Colon (tissue), 2 donors: ENCODE measurements at regions not wholly inside any gene's neighbourhood (a gene's known extent, or its start where the extent isn't known, plus 50 kb on each side); places are given as distances from the start of the nearest gene placed in this dataset.

ENCODE experiments used
- FAIRE-seq: peaks from 2 replicates; lab custom pipeline; 2012; peaks lifted over from hg19 to GRCh38; lab: Jason Lieb, UNC
- donor health status: control.
- donor health status: control.

DNA sequence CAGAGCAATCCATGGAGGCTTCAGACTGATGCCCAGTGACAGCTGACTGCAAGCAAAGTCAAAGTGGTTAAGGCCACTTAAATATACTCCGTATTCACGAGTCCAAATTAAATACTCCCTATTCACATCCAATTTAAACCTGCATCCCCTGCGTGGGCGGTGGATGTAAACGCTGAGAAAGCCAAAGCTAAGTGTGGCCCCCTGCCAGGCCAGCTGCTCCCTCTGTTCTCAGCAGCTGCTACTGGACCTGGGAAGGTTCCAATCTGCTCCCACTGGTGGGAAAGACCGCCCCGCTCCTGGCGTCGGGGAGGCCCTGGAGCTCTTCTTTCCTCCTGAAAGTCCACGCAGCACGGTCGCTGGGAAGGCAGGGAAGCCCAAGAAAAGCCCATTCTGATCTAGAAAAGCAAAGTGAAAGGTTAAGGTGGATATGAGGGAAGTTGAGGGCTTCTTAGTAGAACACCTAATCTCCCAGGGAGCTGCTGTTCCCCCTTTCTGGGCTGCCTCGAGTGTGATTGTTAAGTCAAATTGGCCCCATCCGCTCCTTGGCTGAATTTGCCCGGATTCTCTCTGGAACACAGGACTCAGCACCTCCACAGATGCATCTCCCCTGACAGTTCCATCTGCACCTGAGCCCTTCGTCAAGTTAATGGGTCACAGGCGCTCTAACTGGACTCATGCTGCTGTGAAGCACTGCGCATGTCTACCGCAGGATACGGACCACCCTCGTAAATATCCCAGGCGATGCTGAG is 205.5 kb downstream of the USP12 start:
- FAIRE-seq: no peak

DNA sequence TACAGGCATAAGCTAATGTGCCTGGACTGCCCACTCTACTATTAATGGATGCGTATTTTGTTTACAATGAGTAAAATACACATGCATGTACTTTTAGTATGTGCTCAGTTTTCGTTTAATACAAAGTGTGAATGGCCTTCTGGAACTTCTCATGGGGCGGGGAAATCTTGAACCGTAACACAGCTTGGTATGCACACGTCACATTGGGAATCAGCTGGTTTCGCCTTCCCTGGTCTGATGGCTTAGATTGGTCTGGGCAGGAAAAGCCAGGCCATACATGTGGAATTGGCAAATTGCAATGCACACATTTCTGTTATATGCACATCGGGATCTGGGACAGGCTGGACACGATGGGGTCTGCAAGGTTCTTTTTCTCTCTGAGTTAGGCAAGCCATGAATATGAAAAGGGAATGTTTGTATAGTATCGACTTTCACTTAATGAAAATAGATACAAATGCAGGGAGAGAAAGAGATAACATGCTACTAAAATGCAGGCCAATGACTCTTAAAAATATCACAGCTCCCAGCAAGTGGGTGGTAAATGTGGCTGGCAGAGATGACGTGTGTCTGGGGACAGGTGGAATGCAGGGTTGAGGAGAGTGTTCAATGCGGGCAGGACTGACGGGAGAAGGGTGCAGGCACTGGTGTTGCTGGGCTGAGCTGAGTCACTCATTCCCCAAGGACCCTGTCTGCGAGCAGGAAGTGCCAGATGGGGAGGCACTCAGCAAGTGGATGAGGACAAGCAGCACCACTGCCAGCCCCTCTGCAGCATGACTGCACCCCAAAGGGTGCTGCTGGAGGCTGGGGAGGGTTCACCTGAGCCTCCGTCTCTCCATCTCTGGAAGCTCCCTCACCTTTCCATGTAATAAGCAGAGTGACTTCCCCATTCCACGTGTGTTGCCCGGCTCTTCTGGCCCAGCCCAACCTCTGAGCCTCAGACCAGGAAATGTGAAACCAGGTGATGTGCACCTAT is 204.0 kb upstream of the GPR12 start:
- no peak for FAIRE-seq

DNA sequence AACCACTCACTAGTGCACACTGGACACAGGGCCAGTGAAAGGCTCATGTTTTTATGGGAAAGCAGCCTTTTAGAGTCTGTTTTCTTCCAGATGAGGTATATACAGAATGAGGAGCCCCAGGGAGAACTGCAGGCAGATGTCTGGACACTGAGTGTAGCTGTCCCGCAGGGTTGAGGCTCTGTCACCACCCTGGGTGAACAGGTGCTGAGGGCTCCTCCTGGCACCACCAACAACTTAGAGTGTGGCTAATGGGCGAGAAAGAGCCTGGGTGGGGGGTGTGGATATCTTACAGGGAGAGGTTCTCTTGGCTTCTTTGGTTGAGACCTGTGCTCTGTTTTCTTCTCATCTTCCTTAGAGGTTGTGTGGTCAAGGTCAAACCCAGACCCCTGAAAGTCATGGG is 202.1 kb upstream of the GPR12 start:
- no peak for FAIRE-seq

DNA sequence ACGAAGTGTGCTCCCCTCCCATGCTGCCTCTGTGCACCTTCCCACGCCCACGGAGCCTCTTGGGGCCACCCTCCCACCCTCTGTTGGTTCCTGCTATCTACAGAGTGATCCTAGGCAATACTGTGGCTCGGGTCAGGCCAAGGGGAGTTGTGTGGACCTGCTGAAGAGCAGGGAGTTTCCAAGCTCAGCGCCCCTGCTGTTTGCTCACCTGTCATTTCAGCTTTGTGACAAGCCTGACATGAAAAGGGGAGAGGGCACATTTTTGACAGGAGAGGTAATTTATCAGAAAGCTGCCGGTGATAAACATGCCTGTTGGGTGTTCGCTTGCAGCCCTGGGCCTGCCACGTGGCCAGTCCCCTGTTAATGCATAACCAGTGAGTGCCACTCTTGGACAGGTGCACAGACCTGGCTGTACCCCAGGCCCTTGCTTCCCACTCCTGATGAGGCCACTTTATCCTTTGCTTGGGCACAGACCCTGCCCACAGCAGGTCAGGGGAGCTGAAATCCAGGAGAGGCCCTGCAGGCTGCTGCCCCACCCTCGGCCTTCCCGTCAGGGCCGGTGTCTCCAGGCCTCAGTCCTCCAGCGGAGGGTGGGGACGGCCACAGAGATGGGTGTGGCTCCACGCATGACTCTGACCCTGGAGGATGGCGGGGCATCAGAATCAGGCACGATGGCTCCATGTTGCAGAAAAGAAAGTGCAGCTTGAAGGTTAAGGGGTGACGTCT is 201.5 kb upstream of the GPR12 start:
- FAIRE-seq: no peak

DNA sequence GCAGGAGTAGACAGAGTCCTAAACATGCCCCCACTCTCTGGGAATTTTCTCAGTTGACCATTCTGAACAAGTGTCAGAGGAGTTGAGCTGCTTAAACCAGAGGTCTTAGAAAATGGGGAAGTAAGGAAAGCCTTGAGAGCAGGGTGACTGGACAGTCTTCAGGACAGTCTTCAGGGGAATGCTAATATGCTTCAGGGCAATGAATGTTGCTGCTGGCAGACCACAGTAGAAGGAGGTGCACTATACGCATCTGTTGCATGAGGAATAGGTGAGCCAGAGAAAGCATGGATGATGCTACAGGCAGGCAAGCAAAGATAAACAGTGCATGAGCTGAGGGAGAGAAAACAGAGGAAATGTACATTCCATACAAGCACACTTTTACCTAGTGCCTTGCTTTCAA is 196.6 kb upstream of the GPR12 start:
- no peak for FAIRE-seq

DNA sequence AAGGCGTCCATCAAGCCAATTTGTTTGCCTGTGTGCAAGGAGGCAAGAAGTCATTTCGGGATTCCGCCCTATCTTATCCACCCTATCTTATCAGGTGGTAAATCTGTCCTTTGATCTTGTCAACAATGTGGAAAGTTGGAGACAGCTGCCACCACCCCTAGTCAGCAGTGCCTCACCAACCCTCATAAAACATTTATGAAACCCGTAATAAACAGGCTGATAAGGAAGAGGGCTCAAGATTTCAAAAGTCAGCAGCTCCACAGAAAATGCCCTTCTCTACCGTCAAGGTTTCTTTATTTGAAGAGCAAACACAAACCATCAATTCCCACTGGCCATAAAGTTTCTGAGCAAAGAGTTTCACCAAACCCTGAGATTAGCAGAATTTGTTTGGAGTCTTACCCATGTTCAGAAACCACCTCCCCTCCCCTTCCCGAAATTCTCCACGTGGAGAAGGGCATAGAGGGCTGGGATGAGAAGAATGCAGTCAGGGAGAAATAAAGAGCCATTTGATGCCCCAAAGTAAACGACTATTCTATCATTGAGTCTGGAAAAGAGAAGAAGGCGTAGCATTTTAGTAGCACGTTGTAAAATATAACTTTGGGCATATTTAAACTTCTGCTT is 196.0 kb upstream of the GPR12 start:
- no peak for FAIRE-seq

DNA sequence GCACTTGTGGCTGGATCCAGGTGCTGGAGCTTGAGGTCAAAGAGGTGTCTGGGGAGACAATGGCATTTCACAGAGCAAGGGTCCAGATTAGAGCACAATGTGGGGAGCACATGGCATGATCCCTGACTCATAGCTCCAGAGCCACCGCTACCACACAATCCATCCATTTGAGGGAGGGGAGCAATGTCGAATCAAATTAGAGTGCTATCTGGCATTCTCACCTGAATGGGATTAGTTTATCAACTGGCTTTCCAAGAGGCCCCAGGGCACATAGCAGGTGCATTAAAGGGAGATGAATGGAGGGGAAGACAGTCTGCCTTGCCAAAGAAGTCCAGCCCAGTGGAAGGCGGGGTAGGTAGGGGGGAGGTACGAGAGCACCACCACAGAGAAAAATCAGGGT is 194.4 kb upstream of the GPR12 start:
- FAIRE-seq: no peak

DNA sequence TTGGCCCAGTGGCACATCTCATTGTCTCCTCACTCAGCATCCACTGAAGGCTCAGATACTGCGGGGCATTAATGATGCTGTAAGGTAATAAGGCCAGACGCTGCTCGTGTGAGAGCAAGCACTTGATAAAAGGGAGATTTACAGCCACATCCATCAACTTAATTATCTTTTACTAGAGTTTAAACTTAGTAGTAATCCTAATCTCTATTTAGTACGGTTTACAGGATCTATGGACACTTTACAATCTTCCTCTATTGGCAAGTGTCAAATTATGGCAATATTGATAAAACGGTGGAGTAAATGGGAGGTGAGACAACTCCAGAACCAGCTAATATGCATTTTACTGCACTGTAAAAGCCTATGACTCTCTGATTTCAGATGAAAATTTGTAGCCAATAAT is 192.7 kb upstream of the GPR12 start:
- FAIRE-seq: no peak

DNA sequence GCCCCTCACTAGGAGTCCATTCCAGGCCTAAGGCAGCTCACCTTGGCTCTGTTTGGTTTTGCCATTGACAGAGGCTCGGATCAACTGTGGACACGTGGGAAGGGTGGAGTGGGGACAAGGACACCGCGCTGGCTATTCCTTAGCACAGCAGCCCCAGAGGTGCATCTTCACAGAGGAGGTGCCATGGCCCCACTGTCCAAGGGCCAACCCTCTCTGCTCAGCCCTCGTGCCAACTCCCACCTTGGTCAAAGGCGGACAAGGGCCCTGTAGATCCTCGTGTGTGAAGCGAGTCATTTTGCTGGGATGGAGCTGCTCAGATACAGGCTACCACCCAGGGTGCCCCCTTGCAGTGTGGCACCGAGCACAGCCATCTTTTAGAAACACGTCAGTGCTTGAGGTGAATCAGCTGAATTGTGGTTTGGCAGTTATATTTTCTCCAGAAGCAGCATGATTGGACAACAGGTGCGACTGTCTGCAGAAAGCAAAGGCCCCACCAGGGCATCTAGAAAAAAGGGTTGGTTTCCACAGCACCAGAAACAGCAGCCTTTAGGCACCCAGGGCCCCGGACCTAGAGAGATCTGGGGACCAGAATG is 192.1 kb upstream of the GPR12 start:
- FAIRE-seq: no peak

DNA sequence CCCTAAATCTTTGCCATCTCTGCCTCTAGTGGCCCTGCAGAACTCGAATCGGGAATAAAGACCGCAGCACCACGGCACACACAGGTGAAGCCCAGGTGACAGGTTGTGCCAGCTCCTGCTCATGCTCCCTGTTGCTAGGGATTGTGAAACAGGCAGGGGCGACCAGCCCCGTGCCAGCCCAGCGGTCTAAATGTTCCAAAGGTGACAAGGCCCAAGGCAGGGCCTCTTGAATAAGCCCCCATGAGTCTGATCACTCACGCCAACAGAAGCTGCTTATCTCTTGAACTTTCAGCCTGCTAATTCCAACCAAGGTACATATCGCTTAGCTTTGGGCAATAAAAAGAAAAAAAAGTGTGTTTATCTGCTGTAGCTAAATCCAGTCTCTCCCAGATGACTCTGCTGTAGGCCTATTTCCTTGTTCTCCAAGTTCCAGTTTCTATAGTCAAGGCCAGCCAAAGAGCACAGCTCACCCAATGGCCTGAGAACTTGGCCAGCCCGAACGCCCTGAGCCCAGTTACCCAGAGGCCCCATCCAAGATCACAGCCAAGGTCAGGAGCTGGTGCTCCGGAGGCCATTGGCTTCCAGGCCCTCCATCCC is 191.1 kb upstream of the GPR12 start:
- peak; percentile 64 for FAIRE-seq

DNA sequence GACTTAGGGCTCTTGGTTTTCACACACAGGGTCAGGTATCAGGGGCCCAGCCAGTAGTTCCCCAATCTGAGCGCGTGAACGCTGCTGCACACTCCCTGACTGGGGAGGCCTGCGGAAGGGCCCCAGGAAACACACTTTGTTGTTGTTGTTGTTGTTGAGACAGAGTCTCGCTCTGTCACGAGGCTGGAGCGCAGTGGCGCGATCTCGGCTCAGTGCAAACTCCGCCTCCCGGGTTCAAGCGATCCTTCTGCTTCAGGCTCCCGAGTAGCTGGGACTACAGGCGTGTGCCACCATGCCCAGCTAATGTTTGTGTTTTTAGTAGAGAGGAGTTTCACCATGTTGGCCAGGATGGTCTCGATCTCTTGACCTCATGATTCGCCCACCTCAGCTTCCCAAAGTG is 190.4 kb upstream of the GPR12 start:
- FAIRE-seq: no peak

DNA sequence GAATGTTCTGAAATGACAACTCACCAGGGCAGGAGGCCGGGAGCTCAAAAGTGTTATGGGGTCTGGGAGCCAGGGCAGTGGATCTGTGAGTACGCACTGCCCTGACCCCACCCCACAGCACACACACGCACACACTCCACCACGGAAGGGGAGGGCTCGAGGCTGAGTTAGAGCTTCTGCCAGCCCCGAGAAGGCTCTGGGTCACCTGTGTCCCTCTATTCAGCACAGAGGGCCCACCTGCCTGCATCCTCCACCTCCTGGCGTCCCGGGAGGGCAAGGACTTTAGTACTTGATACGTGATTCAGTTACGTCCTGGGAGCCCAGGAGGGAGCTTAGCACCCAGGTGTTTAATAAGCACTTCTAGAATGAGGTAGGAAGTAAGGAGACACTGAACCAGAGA is 190.0 kb upstream of the GPR12 start:
- no peak for FAIRE-seq

DNA sequence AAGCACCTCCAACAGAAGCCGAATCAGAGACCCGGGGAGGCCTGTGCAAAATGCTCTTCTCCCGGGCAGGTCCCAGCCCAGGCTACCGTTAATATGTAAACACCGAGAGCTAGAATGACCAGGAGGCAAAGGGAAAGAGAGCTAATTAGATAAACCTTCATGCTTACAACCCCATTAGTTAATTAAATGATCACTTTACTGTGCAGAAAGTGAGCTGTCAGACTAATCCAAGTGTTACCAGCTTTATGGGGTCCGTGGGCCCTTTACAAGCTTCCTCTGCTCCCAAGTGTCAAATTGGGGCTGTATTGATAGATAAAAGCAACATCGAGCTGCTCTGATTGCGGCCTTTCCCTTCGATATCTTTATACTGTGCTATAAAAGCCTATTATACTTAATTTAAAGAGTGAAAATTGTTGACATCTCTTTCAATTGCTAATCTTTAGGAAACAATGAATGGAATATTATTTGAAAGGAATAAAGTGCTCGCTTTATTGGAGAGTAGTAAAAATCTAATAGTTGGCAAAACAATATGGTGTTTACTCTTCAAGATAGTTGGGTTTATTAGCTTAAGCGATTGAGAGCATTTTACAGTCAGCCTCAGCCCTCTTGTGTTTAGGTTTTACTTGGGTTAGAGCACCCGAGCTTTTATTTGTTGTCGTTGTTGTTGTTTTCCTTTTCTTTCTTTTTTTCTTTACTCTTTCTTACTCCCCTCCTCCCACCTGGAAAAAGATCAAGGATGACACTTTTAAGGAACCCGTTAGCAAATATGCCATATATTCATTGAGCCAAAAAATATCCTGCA is 189.3 kb upstream of the GPR12 start:
- no peak for FAIRE-seq

DNA sequence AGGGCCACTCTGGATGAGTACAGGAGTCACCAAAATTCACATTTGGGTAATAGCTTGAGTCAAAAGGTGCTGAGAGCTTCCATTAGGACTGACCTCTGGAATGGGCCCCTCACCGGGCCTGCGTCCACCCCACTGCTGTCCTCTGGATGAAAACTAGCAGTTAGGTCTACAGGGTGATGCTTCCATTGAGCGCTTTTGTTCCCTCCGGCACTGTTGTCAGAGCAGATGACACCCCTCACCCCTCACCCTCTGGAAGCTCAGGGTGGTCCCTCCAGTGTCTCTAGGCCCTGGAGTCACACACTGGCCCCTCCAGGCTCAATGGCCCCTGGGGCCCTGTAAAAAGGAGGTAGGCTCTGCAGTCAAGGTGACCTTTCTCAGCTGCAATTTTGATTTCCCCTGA is 187.8 kb upstream of the GPR12 start:
- FAIRE-seq: no peak

DNA sequence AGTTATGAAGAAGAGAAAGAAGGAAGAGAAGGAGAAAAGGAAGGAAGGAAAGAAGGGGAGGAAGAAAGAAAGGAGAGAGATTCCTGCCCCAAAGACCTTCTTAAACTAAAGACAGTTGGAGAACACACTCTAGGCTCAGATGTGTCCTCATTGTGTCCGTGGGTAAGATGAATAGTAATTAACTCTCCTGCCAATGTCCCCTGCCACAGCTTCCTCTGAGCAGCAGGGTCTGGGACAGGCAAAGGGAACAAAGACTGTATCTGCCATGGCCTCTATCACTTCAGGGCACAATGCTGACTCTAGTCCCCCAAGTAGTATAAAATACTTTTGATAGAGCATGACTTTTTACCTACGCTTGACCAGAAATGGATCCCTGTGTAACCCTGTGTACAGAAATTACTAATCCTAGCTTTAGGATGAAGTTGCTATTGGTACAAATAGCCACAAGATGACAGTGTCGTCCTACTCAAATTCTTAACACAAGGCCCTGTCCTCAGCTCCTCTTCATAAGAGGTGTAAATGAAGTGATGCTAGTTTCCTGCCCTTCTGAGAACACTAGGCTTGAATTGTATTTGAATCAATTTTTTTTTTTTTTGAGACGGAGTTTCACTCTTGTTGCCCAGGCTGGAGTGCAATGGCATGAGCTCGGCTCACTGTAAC is 186.2 kb upstream of the GPR12 start:
- no peak for FAIRE-seq

DNA sequence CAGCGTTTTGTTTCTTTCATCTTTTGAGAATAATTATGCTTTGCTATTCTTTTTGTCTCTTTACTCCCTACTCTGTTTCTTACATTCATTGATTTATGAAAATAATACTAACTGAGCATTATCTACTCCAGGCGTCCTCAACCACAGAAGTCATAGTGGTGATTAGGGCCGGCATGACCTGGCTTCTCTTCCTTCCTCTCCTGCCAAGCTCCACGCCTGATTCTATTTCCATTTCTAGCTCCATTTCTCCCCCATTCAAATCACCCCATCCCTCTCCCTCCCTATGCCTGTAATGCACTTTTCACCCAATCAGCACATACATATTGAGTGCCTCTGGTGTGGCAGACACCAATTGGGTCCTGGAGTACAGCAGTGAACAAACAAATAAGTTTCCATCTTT is 183.2 kb upstream of the GPR12 start:
- no peak for FAIRE-seq

DNA sequence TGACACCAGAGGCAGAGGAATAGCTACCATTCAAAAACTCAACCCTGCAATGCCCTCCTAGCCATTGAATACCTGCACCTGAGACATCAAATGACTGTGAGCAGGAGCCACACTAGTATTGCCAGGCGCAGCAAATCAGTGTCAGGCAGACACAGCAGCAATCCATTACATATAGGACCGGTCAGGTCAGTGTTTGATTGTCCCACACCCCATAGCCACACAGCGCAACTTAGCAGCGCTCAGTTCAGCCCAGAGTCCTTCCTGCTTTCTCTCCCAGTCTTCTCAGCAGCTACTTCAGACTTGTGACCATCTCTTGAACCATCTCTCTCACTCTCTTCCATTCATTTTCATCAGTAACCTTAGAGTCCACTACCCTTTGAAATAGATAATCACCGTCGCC is 181.6 kb upstream of the GPR12 start:
- no peak for FAIRE-seq

DNA sequence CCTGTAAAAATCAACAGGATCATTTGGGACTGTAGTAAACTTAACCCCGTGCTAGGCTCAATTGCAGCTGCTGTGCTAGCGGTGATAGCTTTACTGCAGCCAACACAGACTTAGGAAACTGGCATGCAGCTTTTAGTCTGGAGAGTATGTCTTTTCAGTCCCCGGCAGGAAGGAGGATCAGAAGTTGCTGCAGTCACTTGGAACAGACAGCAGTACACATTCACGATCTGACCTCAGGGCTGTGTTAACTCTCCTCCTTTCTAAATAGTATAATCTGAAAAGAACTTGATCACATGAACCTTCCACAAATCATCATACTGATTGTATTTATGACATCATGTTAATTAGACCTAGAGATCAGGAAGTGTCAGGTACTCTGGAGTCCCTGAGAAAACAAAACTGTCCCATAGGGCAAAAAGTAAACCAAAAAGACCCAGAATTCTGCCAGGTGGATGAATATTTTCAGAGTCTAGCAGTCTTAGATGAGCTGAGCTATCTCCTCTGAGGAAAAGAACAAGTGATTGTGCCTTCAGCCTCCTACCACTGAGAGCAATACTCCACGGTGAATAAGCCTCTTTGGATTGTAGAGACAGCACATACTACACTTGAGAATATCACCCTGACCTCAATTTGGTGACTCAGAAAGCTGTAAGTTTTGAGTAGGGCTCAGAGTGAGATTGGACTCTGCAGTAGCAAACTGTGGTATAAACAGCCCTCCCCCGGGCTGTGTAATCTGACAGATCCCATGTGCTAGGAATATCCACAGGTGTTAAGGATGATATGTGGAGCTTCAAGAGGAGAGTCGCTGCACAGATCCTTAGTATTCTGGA is 181.0 kb upstream of the GPR12 start:
- FAIRE-seq: no peak

DNA sequence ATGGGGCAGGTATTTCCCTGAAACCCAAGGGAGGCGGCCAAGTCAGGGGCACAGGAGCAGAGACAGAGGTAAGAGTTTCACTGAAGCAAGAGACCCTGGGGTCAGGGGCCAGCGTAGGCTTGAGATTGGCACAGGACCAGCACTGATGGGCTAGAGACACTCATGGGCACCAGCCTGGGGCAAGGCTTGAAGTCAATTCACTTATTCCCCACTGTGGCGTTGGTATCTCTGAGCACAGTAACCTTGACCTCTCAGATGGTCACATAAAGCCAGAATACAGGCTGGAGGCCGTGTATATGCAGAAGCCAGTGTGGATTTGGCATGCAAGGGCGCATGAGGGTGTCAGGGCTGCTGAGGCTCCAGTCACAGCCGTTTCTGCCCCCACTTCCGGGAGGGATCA is 173.5 kb upstream of the GPR12 start:
- no peak for FAIRE-seq
